ENCODE measurements at regions not wholly inside any gene's neighbourhood (a gene's known extent, or its start where the extent isn't known, plus 50 kb on each side); places are given as distances from the start of the nearest gene placed in this dataset.

GRCh38 chr9:113646946-113647914, 183.7 kb downstream of the RGS3 start:
- Mint-ChIP-seq H3K36me3 (ENCODE audit: low read depth) (no peaks in the 10 kb centered on the region), H3K27ac (peak overlapping the region in 2 of 3 experiments; percentile 23 to 77), H3K9me3 (peaks cover 5% of the 10 kb centered on the region), H3K27me3 (ENCODE audit: low read depth) (peaks cover 12% of the 10 kb centered on the region), H3K4me1 (peaks cover 36% of the 10 kb centered on the region), H3K4me3 (no peak overlapping the region)
- TF ChIP-seq CTCF (IDR thresholded peaks at IDR 0.05; ENCODE audit: unreplicated experiment in 3 of 3), result no peak

DNA sequence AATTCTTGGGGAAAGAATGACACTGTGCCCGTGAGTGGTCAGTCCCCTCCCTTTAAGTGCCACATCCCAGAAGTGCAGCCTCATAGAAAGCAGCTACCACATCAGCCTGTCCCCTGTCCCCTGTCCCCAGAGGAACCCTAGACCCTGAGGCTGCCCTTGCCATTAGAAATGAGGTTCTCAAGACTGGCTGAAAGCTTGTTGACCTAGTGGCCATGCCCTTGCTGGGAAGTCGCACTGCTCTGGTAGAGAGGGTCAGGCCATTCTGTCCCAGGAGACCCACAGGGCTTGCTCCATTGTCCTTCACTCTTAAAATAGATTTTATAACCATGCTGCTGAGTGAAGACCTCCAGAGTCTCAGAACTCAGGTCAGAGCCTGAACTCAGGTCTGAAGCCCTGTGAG, 184.5 kb downstream of the RGS3 start:
- no peak overlapping the region for H3K4me3 Mint-ChIP-seq
- peaks cover 43% of the 10 kb centered on the region for H3K4me1 Mint-ChIP-seq
- H3K27ac Mint-ChIP-seq, result peak overlapping the region in 1 of 3 experiments; percentile 77
- TF ChIP-seq CTCF (IDR thresholded peaks at IDR 0.05; ENCODE audit: unreplicated experiment in 3 of 3), result no peak
- H3K9me3 Mint-ChIP-seq, result peaks cover 3% of the 10 kb centered on the region
- H3K36me3 Mint-ChIP-seq (ENCODE audit: low read depth), result no peaks in the 10 kb centered on the region
- H3K27me3 Mint-ChIP-seq (ENCODE audit: low read depth), result peaks cover 12% of the 10 kb centered on the region

- no peak for TF ChIP-seq CTCF (IDR thresholded peaks at IDR 0.05; ENCODE audit: unreplicated experiment in 3 of 3)
- H3K4me3 Mint-ChIP-seq, result no peak overlapping the region
- H3K9me3 Mint-ChIP-seq, result no peaks in the 10 kb centered on the region
- H3K27me3 Mint-ChIP-seq (ENCODE audit: low read depth), result peaks cover 12% of the 10 kb centered on the region
- H3K36me3 Mint-ChIP-seq (ENCODE audit: low read depth), result no peaks in the 10 kb centered on the region
- H3K27ac Mint-ChIP-seq, result peak overlapping the region in 1 of 3 experiments; percentile 51
- H3K4me1 Mint-ChIP-seq, result peaks cover 44% of the 10 kb centered on the region
These were observed 185.1 kb downstream of the RGS3 start for GRCh38 chr9:113648586-113648985.

GRCh38 chr9:113649054-113649453, 185.5 kb downstream of the RGS3 start:
- Mint-ChIP-seq H3K27me3 (ENCODE audit: low read depth) (peaks cover 12% of the 10 kb centered on the region), H3K4me1 (peaks cover 44% of the 10 kb centered on the region), H3K9me3 (no peaks in the 10 kb centered on the region), H3K36me3 (ENCODE audit: low read depth) (no peaks in the 10 kb centered on the region), H3K4me3 (no peak overlapping the region), H3K27ac (peak overlapping the region; percentile 29 to 61 (median 46))
- no peak for TF ChIP-seq CTCF (IDR thresholded peaks at IDR 0.05; ENCODE audit: unreplicated experiment in 3 of 3)

DNA sequence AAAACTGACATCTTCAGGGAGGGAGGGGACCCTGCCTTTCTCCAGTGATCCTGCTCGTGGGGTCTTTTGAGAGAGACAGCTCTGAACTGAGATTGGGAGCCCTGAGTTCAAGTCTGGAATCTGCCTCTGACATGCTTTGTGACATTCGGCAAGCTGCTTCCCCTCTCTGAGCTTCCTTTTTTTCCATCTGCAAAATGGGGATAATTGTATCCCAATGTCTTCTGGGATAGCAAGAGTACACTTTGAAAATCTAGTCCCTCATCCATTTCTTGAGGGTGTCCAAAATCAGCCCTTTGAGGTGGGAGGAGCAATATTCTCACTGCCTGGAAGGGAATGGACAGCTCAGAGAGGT, 186.3 kb downstream of the RGS3 start:
- Mint-ChIP-seq H3K27me3 (ENCODE audit: low read depth) (peaks cover 12% of the 10 kb centered on the region), H3K36me3 (ENCODE audit: low read depth) (no peaks in the 10 kb centered on the region), H3K27ac (no peak overlapping the region), H3K4me1 (peaks cover 46% of the 10 kb centered on the region), H3K4me3 (no peak overlapping the region), H3K9me3 (no peaks in the 10 kb centered on the region)
- TF ChIP-seq CTCF (IDR thresholded peaks at IDR 0.05; ENCODE audit: unreplicated experiment in 3 of 3), result no peak
